ENCODE measurements at regions not wholly inside any gene's neighbourhood (a gene's known extent, or its start where the extent isn't known, plus 50 kb on each side); places are given as distances from the start of the nearest gene placed in this dataset.
"Not testable (repeated sequence)": the region's sequence is repeated elsewhere in the genome, so short reads cannot be mapped to it uniquely, and the experiment has no call there.

DNA sequence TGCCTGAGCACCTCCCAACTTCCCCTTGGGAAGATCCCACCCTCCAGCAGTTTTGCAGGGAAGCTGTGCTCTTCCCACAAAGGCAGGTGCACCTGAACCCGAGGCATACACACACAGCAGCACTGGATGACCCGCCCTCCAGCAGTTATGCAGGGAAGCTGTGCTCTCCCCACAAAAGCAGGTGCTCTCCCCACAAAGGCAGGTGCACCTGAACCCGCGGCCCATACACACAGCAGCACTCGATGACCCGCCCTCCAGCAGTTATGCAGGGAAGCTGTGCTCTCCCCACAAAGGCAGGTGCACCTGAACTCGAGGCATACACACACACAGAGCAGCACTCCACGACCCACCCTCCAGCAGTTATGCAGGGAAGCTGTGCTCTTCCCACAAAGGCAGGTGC, 80.2 kb upstream of the LPCAT1 start:
- H3K9me3 ChIP-seq; H3K27me3 ChIP-seq; H3K4me3 ChIP-seq; intact Hi-C loops (cut with DNase I); H3K27ac ChIP-seq; H3K36me3 ChIP-seq; H3K4me1 ChIP-seq; DNase-seq (ENCODE audit: extremely low spot score in 2 of 2): not testable (repeated sequence)

DNA sequence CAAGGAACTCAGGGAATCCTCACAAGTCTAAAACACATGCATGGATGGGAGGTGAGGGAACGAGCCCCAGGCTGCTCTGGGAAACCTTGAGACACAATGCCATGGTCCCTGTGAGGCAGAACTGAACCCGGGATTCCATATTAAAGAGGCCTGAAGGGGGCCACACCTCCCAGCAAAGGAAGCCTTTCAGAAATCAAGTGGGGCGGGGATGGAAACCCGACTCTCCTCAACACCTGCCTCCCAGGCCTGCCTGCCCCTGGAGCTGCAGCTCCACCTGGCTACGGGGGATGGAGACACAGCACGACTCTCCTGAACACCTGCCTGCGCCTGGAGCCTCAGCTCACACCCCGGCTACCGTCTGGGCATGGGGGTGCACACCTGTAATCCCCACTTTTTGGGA, 77.8 kb upstream of the LPCAT1 start:
- H3K27ac ChIP-seq; DNase-seq (ENCODE audit: extremely low spot score in 2 of 2); H3K36me3 ChIP-seq; intact Hi-C loops (cut with DNase I); H3K4me3 ChIP-seq; H3K27me3 ChIP-seq; H3K9me3 ChIP-seq; H3K4me1 ChIP-seq: not testable (repeated sequence)

DNA sequence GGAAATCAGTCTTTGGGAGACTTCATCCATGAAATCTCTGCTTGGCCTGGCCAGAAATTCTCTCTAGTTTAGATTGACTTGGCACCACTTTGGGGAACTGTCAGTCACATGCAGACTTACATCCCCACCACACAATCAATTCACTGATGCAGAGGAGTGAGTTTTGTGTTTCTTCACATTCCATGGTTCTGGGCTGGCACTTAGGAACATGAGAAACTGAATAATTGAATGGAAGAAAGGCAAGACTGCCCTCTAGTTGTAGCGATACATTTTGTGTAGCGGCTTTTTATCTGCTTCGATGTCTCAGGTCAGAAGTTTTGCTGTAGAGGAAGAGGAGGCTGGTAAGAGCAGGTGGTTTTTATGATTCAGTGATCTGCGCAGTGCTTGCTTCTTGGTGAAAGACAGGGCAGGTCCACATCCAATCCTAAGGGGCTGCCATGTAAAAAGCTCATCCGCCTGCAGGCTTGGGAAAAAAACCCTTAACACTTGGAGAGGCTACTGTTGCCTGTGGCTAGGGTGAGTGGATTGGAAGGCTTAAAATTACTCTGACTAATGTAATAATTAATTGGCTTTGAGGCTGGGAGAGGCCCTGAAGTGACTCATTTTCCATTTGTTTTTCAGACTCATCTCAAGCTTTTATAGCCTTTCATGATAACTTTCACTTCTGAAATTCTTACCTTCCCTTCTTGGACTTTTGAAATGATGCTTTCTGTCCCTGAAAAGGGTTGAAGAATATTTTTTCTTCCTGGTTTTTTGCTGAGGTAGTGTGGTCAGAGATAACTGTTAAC, 75.4 kb upstream of the LPCAT1 start:
- H3K4me1 ChIP-seq; H3K4me3 ChIP-seq; H3K36me3 ChIP-seq; H3K27me3 ChIP-seq; H3K27ac ChIP-seq; intact Hi-C loops (cut with DNase I); DNase-seq (ENCODE audit: extremely low spot score in 2 of 2); H3K9me3 ChIP-seq: not testable (repeated sequence)
- TF ChIP-seq CTCF (IDR thresholded peaks at IDR 0.05), result peak in 1 of 3 experiments; percentile 10

DNA sequence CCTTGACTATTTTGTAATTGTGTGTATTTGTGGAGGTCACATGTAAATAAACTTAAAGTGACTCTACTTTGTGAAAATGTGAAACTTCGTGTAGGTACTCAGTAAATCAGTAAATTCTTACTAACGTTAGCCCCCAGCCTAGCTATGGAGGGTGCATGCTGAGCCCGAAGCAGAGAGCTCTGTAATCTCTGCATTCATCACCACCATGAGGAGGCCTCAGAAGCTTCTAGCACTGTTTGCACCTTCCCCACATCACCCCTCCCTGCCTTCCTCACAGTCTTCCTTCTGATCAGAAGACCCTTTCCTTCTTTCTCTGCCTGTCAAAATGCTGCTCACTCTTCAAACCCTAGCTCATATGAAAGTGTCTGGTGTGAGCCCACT, 73.3 kb upstream of the LPCAT1 start:
- DNase-seq (ENCODE audit: extremely low spot score in 2 of 2); H3K36me3 ChIP-seq; H3K4me3 ChIP-seq; H3K27me3 ChIP-seq; H3K9me3 ChIP-seq; intact Hi-C loops (cut with DNase I); H3K27ac ChIP-seq; H3K4me1 ChIP-seq: not testable (repeated sequence)

- DNase-seq (ENCODE audit: extremely low spot score in 2 of 2); H3K9me3 ChIP-seq; H3K27ac ChIP-seq; intact Hi-C loops (cut with DNase I); H3K4me3 ChIP-seq; H3K36me3 ChIP-seq; H3K27me3 ChIP-seq; H3K4me1 ChIP-seq: not testable (repeated sequence)
These were observed 72.8 kb upstream of the LPCAT1 start for GRCh38 chr5:1596462-1597092.

DNA sequence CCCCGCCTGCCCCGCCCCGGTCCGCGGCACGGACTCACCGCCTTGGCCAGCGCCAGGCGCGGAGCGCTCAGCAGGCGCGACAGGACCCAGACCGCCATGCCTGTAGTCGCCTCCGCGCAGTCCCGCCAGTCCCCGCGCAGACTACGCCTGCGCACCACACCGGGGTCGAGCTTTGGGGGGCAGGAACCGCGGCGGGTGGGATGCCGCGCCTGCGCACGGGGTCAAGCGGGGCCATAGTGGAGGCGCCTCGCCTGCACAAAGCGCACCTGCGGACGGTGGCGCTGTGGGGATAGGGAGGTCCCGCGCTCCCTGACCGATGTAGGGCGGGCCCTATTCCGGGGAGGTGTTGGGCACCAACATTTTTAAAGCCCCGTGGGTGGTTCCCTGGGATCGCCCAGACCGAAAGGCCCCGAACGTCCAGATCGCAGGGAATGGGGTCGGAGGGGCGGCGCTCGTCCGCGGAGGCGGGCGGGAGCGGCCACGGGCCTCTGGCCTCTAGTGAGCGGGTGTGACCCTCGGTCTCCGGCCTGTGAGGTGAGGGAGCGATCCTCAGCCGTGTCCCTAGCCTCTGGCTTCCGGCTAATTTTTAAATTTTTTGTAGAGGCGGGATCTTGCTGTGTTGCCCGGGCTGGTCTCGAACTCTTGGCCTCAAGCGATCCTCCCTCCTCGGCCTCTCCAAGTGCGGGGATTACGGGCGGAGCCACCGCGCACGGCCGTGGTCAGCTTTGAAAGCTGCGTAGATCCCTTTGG, 70.8 kb upstream of the LPCAT1 start:
- Histone ChIP-seq H3K36me3 (no peaks in the 10 kb centered on the region), H3K4me3 (peak overlapping the region; percentile 51 to 78), H3K4me1 (peaks cover 7% of the 10 kb centered on the region), H3K27ac (peak overlapping the region; percentile 66), H3K9me3 (no peaks in the 10 kb centered on the region), H3K27me3 (no peaks in the 10 kb centered on the region)
- intact Hi-C loops (cut with DNase I), result no loop called here
- TF ChIP-seq CTCF (IDR thresholded peaks at IDR 0.05) (peak in 1 of 3 experiments; percentile 16), POLR2A (IDR thresholded peaks at IDR 0.05) (no peak), POLR2AphosphoS5 (IDR thresholded peaks at IDR 0.05; ENCODE audit: insufficient read depth in 1 of 2, low read depth in 1 of 2) (peak in 1 of 2 donors; percentile 43)
- DNase-seq (ENCODE audit: extremely low spot score in 2 of 2), result no peak

DNA sequence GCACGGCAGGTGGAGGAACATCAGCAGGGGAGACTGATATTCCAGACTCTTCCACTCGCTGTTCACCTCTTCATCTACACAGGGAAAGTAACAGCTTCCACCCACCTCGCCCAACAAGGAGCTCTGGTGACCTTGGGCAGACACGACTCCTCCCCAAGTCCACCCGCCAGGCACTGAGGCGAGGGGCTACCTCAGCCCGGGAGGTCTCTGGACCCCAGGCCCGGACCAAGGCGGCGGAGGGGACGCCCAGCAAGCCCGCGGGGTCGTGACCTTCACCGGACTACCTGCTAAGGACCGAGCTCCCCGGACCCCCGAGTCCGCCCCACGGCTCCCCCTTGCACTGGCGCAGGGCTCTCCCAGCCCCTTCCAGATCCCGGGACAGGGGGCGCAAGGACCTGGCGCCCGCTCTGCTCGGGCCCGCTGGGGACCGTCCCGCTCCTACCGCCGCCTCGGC, 70.2 kb upstream of the LPCAT1 start:
- H3K4me3 ChIP-seq, result peak overlapping the region; percentile 51 to 78
- no peaks in the 10 kb centered on the region for H3K27me3 ChIP-seq
- DNase-seq (ENCODE audit: extremely low spot score in 2 of 2), result no peak
- H3K27ac ChIP-seq, result peak overlapping the region; percentile 66
- intact Hi-C loops (cut with DNase I), result no loop called here
- H3K9me3 ChIP-seq, result no peaks in the 10 kb centered on the region
- peaks cover 0 to 2% of the 10 kb centered on the region in 2 donors for H3K36me3 ChIP-seq
- peaks cover 7% of the 10 kb centered on the region for H3K4me1 ChIP-seq
- TF ChIP-seq POLR2AphosphoS5 (IDR thresholded peaks at IDR 0.05; ENCODE audit: insufficient read depth in 1 of 2, low read depth in 1 of 2), result no peak
- no peak for TF ChIP-seq CTCF (IDR thresholded peaks at IDR 0.05)
- TF ChIP-seq POLR2A (IDR thresholded peaks at IDR 0.05), result no peak

- H3K9me3 ChIP-seq; H3K4me1 ChIP-seq; H3K36me3 ChIP-seq; DNase-seq (ENCODE audit: extremely low spot score in 2 of 2); H3K27ac ChIP-seq; H3K27me3 ChIP-seq; intact Hi-C loops (cut with DNase I); H3K4me3 ChIP-seq: not testable (repeated sequence)
These were observed 64.4 kb upstream of the LPCAT1 start for GRCh38 chr5:1588071-1588694.

DNA sequence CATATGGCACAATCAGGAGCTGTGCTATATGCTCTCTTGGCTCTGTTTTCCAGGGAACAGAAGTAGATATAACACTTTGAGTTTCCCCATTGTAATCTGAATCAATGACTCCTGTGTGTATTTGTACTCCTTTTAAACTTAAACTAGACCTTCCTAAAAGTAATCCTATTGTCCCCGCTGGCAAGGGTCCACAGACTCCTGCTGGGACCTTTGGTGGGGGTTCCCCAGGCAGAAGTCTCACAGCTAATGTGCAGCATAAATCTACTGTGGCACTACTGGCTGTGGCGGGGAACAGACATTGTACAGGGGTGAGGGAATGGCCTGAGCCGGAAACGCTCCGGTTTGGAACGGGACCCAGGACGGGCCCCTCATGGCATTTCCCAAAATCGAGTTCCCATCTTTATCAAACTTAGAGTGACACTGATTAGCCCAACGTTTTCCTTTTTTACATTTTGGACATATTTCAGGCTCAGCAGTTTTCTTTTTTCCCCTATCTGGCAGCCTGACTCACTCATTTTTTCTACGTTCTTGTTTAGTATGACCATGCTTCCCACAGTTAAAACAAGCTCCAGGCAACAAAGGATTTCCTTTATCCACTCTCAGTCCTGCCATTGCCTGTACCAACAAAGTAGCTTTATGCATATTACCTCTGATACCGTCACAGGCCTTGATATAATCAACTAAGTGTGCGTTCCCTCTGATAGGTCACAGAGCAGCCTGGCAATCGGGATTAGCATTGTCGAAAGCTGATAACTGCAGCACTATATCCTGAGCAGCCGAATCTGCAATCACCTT, 59.5 kb upstream of the LPCAT1 start:
- H3K27ac ChIP-seq; H3K36me3 ChIP-seq; H3K27me3 ChIP-seq; intact Hi-C loops (cut with DNase I); H3K4me3 ChIP-seq; H3K4me1 ChIP-seq; H3K9me3 ChIP-seq; DNase-seq (ENCODE audit: extremely low spot score in 2 of 2): not testable (repeated sequence)
